ENCODE measurements at regions not wholly inside any gene's neighbourhood (a gene's known extent, or its start where the extent isn't known, plus 50 kb on each side); places are given as distances from the start of the nearest gene placed in this dataset.

DNA sequence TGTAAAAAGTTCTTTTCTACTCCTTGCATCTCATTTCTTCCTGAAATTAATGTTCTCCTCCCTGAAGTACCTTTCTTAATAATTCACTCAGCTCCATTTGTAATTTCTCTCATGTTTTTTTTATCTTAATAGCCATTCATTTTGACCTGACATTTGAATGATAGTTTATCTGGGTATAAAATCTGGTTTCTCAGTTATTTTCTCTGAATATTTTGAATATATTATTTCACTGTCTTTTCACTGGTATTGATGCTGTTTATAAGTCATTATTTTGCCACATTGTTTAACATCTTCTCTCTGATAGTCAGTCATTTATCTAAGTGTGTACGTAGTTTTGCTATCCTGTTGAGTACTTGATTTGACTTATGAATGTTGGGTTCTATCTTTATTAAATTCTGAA, 68.8 kb upstream of the ARHGAP18 start:
- DNase-seq = no peak
- CTCF ChIA-PET = no interaction called here
- Mint-ChIP-seq H3K4me3 (no peak overlapping the region), H3K27me3 (ENCODE audit: low read depth) (no peaks in the 10 kb centered on the region), H3K36me3 (ENCODE audit: low read depth) (peaks cover 2% of the 10 kb centered on the region), H3K4me1 (ENCODE audit: low read depth) (no peaks in the 10 kb centered on the region), H3K27ac (no peak overlapping the region), H3K9me3 (peaks cover 14% of the 10 kb centered on the region)
- intact Hi-C loops (cut with micrococcal nuclease) = loop anchor here (5.0 kb wide), 1 partner anchor 159 kb away; no protein-coding TSS in a partner anchor

DNA sequence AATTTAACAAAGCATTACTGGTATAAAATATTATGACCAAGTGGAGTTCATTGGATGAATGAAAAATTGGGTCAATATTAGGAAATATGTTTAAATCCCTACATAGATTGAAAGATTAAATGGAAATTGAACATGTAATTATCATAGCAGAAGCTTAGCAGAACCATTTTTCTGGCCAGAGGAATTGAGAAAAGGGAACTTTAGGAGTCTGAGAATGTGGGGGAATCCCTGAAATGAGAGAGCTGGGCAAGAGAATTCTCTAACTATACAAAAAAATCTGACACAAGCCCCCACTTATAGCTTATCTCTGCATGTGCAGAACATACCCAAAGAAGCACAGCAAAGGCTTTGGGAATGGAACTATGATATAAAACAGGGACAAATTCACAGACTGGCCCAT, 67.4 kb upstream of the ARHGAP18 start:
- intact Hi-C loops (cut with micrococcal nuclease) = loop anchor here (5.0 kb wide), 1 partner anchor 160 kb away; no protein-coding TSS in a partner anchor
- CTCF ChIA-PET = interaction anchor here (0.6 to 1.0 kb wide), 2 partner anchors 47 to 516 kb away, joined by 3 read pairs; no protein-coding TSS in a partner anchor
- Mint-ChIP-seq H3K27me3 (ENCODE audit: low read depth) (no peaks in the 10 kb centered on the region), H3K4me3 (no peak overlapping the region), H3K9me3 (peaks cover 14% of the 10 kb centered on the region), H3K4me1 (ENCODE audit: low read depth) (peaks cover 3% of the 10 kb centered on the region), H3K36me3 (ENCODE audit: low read depth) (peaks cover 2% of the 10 kb centered on the region), H3K27ac (no peak overlapping the region)
- no peak for DNase-seq

DNA sequence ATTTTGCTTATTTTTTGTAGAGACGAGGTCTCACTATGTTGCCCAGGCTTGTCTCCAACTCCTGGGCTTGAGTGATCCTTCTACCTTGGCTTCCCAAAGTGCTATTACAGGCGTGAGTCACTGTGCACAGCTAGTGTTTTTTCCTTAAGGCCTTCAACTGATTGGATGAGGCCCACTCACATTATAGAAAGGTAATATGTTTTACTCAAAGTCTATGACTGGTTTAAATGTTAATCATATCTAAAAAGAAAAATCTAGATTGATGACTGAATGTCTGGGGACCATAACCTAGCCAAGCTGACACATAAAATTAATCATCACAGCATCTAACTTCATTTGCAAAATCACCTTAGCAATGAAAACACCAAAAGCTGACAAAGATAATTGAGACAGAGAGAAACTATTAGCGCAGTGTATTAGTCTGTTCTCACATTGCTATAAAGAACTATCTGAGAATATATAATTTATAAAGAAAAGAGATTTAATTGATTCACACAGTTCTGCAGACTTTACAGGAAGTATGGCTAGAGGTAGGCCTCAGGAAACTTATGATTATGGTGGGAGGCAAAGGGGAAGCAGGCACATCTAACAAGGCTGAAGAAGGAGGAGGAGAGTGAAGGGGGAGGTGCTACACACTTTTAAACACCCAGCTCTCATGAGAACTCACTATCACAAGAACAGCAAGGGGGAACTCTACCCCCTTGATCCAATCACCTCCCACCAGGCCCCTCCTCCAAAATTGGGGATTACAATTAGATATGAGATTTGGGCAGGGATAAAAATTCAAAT, 66.8 kb upstream of the ARHGAP18 start:
- H3K36me3 Mint-ChIP-seq (ENCODE audit: low read depth) = peaks cover 2% of the 10 kb centered on the region
- CTCF ChIA-PET = interaction anchor here (0.6 to 1.4 kb wide), 5 partner anchors 17 to 517 kb away, joined by 3 to 6 read pairs (median 3); no protein-coding TSS in a partner anchor
- DNase-seq = no peak
- no peak overlapping the region for H3K27ac Mint-ChIP-seq
- H3K27me3 Mint-ChIP-seq (ENCODE audit: low read depth) = no peaks in the 10 kb centered on the region
- H3K9me3 Mint-ChIP-seq = peaks cover 14% of the 10 kb centered on the region
- intact Hi-C loops (cut with micrococcal nuclease) = loop anchor here (5.0 kb wide), 1 partner anchor 161 kb away; no protein-coding TSS in a partner anchor
- peaks cover 3% of the 10 kb centered on the region for H3K4me1 Mint-ChIP-seq (ENCODE audit: low read depth)
- no peak overlapping the region for H3K4me3 Mint-ChIP-seq

DNA sequence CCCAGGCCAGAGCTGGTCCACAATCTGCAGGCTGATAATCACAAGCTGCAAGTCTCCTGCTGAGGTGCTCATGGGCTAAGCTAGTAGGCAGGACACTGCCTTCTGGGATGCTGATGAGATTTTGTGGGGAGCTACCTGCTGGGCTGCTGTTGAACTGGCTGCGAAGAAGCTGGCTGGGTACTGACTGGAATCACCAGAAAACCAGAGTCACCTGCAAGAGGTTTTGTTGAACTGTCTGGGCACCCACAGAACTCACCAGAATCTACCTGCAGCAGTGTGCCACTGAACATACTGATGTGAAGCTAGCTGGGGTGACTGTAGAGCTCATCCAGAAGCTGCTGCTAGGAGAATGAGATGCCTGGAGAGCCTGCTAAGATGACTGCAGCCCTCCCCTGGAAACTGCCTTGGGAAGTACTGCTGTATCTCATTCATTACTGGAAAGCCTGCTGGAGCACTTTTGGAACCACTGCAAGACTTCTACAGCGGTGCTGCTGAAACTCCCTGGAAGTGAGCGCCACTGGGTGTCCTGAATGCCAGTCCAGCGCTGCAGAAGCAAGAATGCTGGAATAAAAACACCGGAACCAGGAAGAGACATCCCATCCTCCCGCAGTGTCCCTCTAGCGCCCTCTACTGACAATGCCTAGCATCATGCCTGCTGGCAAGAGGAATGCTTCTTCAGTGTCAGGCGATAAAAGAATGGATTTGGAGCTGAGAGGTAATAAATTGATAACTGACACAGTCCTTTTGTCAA, 64.9 kb upstream of the ARHGAP18 start:
- intact Hi-C loops (cut with micrococcal nuclease) = loop anchor here (1.0 to 5.0 kb wide), 2 partner anchors 162 to 177 kb away; no protein-coding TSS in a partner anchor
- DNase-seq = peak; percentile 68
- H3K4me3 Mint-ChIP-seq = no peak overlapping the region
- peaks cover 14% of the 10 kb centered on the region for H3K9me3 Mint-ChIP-seq
- peaks cover 3% of the 10 kb centered on the region for H3K4me1 Mint-ChIP-seq (ENCODE audit: low read depth)
- no peak overlapping the region for H3K27ac Mint-ChIP-seq
- H3K27me3 Mint-ChIP-seq (ENCODE audit: low read depth) = no peaks in the 10 kb centered on the region
- no peaks in the 10 kb centered on the region for H3K36me3 Mint-ChIP-seq (ENCODE audit: low read depth)
- CTCF ChIA-PET = interaction anchor here (0.6 to 2.2 kb wide), 36 partner anchors 11 to 430 kb away, joined by 3 to 21 read pairs (median 4); partner anchors contain the start of gene ARHGAP18

DNA sequence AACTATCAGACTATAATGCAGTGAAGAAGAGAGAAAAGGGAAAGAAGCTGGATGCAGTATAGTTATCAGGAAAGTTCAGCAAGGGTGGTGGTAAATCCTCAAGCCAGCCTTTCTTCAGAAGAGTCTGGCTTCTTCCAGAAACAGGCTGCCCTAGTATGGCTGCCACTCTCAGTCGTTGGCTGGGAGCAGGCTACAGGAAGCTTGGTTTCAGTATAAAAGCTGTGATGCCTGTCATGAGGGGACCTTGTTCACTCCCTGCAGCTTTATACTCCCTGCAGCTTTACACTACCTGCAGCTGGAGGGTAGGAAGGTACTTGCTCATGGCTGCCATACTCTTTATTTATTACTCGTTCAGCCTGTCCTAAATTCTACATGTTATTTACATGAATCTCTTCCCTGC, 63.3 kb upstream of the ARHGAP18 start:
- CTCF ChIA-PET = interaction anchor here (0.8 kb wide), 2 partner anchors 8 to 12 kb away, joined by 3 to 5 read pairs; no protein-coding TSS in a partner anchor

DNA sequence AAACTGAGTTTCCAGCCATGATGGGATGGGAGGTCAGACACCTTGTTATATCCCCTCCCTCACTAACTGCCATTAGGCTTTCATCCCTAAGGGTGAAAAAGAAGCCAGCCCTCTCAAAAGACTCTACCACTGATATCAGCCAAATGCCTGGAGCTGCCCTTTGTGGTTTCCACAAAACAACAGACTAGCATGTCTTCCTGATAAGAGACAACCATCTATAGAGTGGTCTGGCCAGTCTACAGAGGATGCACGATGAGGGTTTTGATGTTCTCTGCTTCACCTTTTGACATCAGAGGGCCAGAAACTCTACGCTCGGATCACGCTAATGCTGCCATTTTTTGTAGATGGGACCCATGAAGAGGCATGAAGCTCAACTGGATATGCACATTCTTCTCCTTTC, 61.7 kb upstream of the ARHGAP18 start:
- no peak for DNase-seq
- H3K27me3 Mint-ChIP-seq (ENCODE audit: low read depth) = peaks cover 2% of the 10 kb centered on the region
- H3K4me1 Mint-ChIP-seq (ENCODE audit: low read depth) = peaks cover 12% of the 10 kb centered on the region
- H3K9me3 Mint-ChIP-seq = no peaks in the 10 kb centered on the region
- intact Hi-C loops (cut with micrococcal nuclease) = no loop called here
- CTCF ChIA-PET = interaction anchor here (1.2 kb wide), 2 partner anchors 100 to 174 kb away, joined by 4 to 10 read pairs; no protein-coding TSS in a partner anchor
- no peak overlapping the region for H3K27ac Mint-ChIP-seq
- H3K36me3 Mint-ChIP-seq (ENCODE audit: low read depth) = no peaks in the 10 kb centered on the region
- H3K4me3 Mint-ChIP-seq = no peak overlapping the region

More for the DNA sequence above, 63.3 kb upstream of the ARHGAP18 start:
- H3K4me3 Mint-ChIP-seq = no peak overlapping the region
- no peaks in the 10 kb centered on the region for H3K27me3 Mint-ChIP-seq (ENCODE audit: low read depth)
- no peaks in the 10 kb centered on the region for H3K36me3 Mint-ChIP-seq (ENCODE audit: low read depth)
- H3K9me3 Mint-ChIP-seq = peaks cover 4% of the 10 kb centered on the region
- no peak overlapping the region for H3K27ac Mint-ChIP-seq
- no peak for DNase-seq
- intact Hi-C loops (cut with micrococcal nuclease) = no loop called here
- peaks cover 3% of the 10 kb centered on the region for H3K4me1 Mint-ChIP-seq (ENCODE audit: low read depth)

DNA sequence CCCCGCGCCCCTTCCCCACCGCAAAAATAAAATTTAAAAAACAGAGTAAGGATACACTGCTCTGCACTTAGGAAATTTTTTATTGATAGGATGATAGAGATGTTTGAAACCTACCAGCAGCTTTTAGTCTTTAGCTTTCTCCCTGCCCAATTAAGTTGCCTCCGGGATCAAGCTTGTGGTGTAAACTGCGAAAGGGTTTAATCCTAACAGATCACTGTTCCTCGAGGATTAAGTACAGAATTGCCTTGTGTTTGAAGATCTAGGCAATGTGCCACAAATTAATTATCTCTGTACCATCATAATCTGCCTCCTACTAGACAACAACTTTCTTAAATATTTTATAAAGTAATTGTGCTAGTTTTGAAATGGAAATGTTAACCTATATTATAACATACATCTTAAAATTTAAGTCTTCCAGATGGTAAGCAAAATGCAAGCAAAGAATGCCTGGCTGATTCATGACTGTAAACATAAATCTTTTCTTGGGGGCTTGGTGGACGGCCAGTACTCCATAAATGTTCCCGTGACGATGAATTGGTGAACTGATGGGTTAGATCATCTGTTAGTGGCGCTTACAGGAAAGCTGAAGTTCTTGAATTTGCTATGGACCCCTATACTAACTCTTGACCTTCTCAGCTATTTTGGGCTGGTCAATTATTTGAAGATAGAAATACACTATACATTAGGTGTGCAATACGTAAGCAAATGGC, 58.0 kb upstream of the ARHGAP18 start:
- Mint-ChIP-seq H3K36me3 (ENCODE audit: low read depth) (no peaks in the 10 kb centered on the region), H3K4me1 (ENCODE audit: low read depth) (peaks cover 16% of the 10 kb centered on the region)

DNA sequence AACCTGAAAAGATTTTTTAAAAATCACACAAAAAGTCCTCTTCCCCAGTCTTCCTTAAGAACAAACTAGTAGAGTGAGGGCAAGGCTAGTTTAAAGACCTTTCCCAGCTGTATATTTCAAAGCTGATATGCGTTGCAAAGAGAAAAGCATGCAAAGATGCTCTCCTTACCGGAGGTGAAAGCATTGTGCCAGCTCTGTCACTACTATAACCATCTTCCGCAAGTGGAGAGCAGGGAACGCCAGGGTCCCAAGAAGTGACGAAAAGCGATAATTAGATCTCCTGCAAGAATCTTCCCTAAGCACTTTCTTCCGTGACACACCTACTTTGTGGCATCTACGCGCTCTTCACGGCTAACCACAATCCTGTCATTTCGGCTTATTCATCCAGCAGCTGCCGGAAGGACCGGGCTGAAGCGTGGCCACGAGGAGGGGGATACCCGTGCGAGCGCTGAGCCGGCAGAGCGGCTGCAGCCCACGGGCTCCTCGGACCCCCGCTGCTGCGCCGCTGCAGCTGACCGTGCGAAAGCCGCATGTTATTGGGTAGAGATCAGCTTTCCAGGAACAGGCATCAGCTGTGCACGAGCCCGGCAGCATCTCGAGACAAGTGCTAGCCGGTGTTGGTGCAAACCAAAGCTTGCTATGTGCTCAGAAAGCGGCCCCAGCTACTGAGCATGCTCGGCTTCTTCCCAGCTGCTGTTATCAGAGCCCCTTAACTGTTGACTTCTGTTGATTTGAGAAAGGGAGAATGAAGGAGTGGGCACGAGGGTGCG, 57.2 kb upstream of the ARHGAP18 start:
- CTCF ChIA-PET = interaction anchor here (0.5 to 1.4 kb wide), 7 partner anchors 17 to 1076 kb away, joined by 3 to 8 read pairs (median 3); no protein-coding TSS in a partner anchor
- Mint-ChIP-seq H3K4me1 (ENCODE audit: low read depth) (peaks cover 15% of the 10 kb centered on the region), H3K36me3 (ENCODE audit: low read depth) (no peaks in the 10 kb centered on the region), H3K27ac (peak overlapping the region; percentile 19), H3K4me3 (peak overlapping the region; percentile 74), H3K9me3 (no peaks in the 10 kb centered on the region), H3K27me3 (ENCODE audit: low read depth) (peaks cover 13% of the 10 kb centered on the region)
- DNase-seq = peak; percentile 83
- intact Hi-C loops (cut with micrococcal nuclease) = loop anchor here (1.0 to 2.0 kb wide), 3 partner anchors 19 to 254 kb away; no protein-coding TSS in a partner anchor

More for the DNA sequence above, 58.0 kb upstream of the ARHGAP18 start:
- H3K4me3 Mint-ChIP-seq = no peak overlapping the region
- CTCF ChIA-PET = interaction anchor here (0.5 to 1.4 kb wide), 7 partner anchors 18 to 1076 kb away, joined by 3 to 8 read pairs (median 3); no protein-coding TSS in a partner anchor
- H3K27ac Mint-ChIP-seq = no peak overlapping the region
- no peak for DNase-seq
- peaks cover 13% of the 10 kb centered on the region for H3K27me3 Mint-ChIP-seq (ENCODE audit: low read depth)
- no peaks in the 10 kb centered on the region for H3K9me3 Mint-ChIP-seq
- intact Hi-C loops (cut with micrococcal nuclease) = loop anchor here (1.0 to 2.0 kb wide), 3 partner anchors 20 to 253 kb away; no protein-coding TSS in a partner anchor

DNA sequence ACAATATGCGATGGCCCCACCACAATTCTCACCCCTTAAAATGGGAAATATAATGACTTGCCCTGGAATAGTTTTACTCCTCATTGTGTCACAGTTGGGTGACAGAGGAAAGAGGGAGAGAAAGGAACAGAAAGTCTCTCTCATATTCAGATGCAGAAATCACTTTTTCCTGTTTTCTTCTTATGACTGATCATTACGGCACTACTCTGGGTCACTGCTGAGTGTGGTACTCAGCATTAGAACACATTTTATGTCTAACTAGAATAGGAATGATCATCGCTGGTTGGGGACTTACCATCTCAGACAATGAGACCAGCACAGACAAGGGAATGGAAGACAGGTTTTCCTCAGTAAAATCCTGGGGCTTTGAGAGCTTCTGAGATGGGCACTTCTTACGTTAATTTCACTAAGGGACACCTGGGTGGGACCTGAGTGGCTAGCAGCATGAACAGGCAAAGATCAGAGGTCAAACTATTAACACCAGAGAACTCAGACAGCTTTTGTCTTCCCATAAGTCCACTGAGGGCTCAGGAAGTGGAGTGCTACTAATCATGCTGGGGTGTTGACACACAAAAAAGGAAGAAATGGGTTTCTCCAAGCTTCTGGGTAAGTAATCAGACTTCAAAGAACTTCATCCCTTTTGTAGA, 54.9 kb upstream of the ARHGAP18 start:
- intact Hi-C loops (cut with micrococcal nuclease) = no loop called here
- Mint-ChIP-seq H3K4me3 (no peak overlapping the region), H3K27ac (no peak overlapping the region), H3K4me1 (ENCODE audit: low read depth) (peaks cover 15% of the 10 kb centered on the region), H3K9me3 (no peaks in the 10 kb centered on the region), H3K36me3 (ENCODE audit: low read depth) (no peaks in the 10 kb centered on the region), H3K27me3 (ENCODE audit: low read depth) (peaks cover 13% of the 10 kb centered on the region)
- no peak for DNase-seq
- CTCF ChIA-PET = interaction anchor here (0.9 to 2.0 kb wide), 6 partner anchors 9 to 266 kb away, joined by 3 to 17 read pairs (median 4); no protein-coding TSS in a partner anchor

DNA sequence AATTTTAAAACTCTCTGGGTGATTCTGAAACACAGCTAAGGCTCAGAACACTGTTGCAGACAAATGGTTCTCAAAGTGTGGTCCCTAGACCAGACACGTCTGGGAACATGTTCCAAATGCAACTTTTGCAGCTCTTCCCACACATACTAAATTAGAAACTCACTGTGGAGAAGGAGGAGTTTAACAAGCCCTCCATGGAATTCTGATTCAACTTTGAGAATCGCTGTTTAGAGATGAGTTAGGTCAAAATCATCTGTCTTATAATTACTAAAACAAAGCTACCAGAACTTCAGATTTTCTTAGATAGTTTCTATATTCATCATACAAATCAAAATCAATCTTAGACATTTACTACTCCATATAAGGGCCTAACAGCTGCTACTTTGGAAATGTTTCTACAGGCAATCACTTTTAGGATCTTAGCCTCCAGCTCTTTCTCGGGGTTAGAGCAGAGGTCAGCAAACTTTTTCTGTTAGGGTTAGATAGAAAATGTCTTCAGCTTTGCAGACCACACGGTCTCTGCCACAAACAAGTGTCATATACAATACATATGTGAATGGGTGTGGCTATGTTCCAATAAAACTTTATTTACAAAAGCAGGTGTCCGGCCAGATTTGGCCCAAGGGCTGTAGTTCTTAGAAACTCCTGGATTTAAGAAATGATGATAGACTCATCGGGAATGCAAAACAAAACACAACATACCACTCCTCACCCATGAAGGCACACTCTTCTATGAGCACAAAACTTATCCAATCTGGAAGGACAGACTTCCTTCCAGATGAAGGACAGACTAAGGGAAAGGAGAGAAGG, 50.0 kb upstream of the ARHGAP18 start:
- intact Hi-C loops (cut with micrococcal nuclease) = no loop called here
- no peaks in the 10 kb centered on the region for H3K4me1 Mint-ChIP-seq (ENCODE audit: low read depth)
- no peak overlapping the region for H3K27ac Mint-ChIP-seq
- no peak overlapping the region for H3K4me3 Mint-ChIP-seq
- CTCF ChIA-PET = interaction anchor here (0.6 to 1.5 kb wide), 6 partner anchors 11 to 162 kb away, joined by 3 to 5 read pairs (median 4); no protein-coding TSS in a partner anchor
- DNase-seq = no peak
- H3K36me3 Mint-ChIP-seq (ENCODE audit: low read depth) = no peaks in the 10 kb centered on the region
- H3K27me3 Mint-ChIP-seq (ENCODE audit: low read depth) = no peaks in the 10 kb centered on the region
- no peaks in the 10 kb centered on the region for H3K9me3 Mint-ChIP-seq

All from activated naive CD4-positive, alpha-beta T cell treated with anti-CD3 and anti-CD28 coated beads for 36 hours (primary cell).